OCI-LY1 (cell line): ENCODE measurements at regions not wholly inside any gene's neighbourhood (a gene's known extent, or its start where the extent isn't known, plus 50 kb on each side); places are given as distances from the start of the nearest gene placed in this dataset.
"Not testable (repeated sequence)": the region's sequence is repeated elsewhere in the genome, so short reads cannot be mapped to it uniquely, and the experiment has no call there.

Experiments
- H2AFZ ChIP-seq: fragments of 200-600 bp; sonication (generic), shearing (Covaris generic); 2 replicates; pipeline ENCODE4 v1.6.0; 2014; ENCODE audit warnings: antibody characterized with exemption, mild to moderate bottlenecking, low read length
- H3F3A ChIP-seq: fragments of 200-600 bp; sonication (generic), shearing (Covaris generic); 2 replicates; pipeline ENCODE4 v1.6.0; 2014; ENCODE audit warnings: mild to moderate bottlenecking, antibody characterized with exemption, low read length, moderate library complexity; ENCODE audit not compliant: insufficient read depth
- H3K27ac ChIP-seq: fragments of 200-600 bp; sonication (generic); 2 replicates; pipeline ENCODE4 v1.5.1; 2014; ENCODE audit warnings: low read length, mixed run types, mild to moderate bottlenecking, low read depth; ENCODE audit not compliant: poor library complexity, severe bottlenecking
- H3K27me3 ChIP-seq: fragments of 200-600 bp; sonication (generic); 2 replicates; pipeline ENCODE4 v1.6.0; 2014; ENCODE audit warnings: antibody characterized with exemption, mild to moderate bottlenecking, low read length, moderate library complexity; ENCODE audit not compliant: insufficient read depth
- H3K36me3 ChIP-seq: fragments of 200-600 bp; sonication (generic); 2 replicates; pipeline ENCODE4 v1.6.1; 2014; ENCODE audit warnings: mild to moderate bottlenecking, antibody characterized with exemption, low read length, moderate library complexity, mixed read lengths; ENCODE audit not compliant: insufficient read depth
- H3K4me1 ChIP-seq: fragments of 200-600 bp; sonication (generic); 2 replicates; pipeline ENCODE4 v1.5.1; 2014; ENCODE audit warnings: mild to moderate bottlenecking, low read length, moderate library complexity; ENCODE audit not compliant: insufficient read depth, severe bottlenecking
- H3K4me2 ChIP-seq: fragments of 200-600 bp; sonication (generic), shearing (Covaris generic); 2 replicates; pipeline ENCODE4 v1.6.1; 2014; ENCODE audit warnings: low read length
- H3K4me3 ChIP-seq: fragments of 200-600 bp; sonication (generic); 2 replicates; pipeline ENCODE4 v1.5.1; 2014; ENCODE audit warnings: low read length, low read depth, mild to moderate bottlenecking, mixed read lengths; ENCODE audit not compliant: poor library complexity, severe bottlenecking
- H3K79me2 ChIP-seq: fragments of 200-600 bp; shearing (Covaris generic); 2 replicates; pipeline ENCODE4 v1.6.1; 2016; ENCODE audit warnings: mixed run types, low read length, mixed read lengths; ENCODE audit not compliant: insufficient read depth
- H3K9ac ChIP-seq: fragments of 200-600 bp; sonication (generic), shearing (Covaris generic); 2 replicates; pipeline ENCODE4 v1.6.1; 2014; ENCODE audit warnings: mild to moderate bottlenecking, low read length, mixed read lengths
- H3K9me2 ChIP-seq: fragments of 200-600 bp; sonication (generic), shearing (Covaris generic); 2 replicates; pipeline ENCODE4 v1.6.1; 2014; ENCODE audit warnings: low read depth, mild to moderate bottlenecking, low read length, mixed read lengths
- H3K9me3 ChIP-seq: fragments of 200-600 bp; shearing (Covaris generic); 2 replicates; pipeline ENCODE4 v1.6.1; 2014; ENCODE audit warnings: low read length, mixed read lengths
- H4K20me1 ChIP-seq: fragments of 200-600 bp; sonication (generic), shearing (Covaris generic); 2 replicates; pipeline ENCODE4 v1.6.0; 2016; ENCODE audit warnings: mild to moderate bottlenecking, low read length; ENCODE audit not compliant: insufficient read depth
- EZH2 ChIP-seq: fragments of 200-600 bp; sonication (generic), shearing (Covaris generic); IDR thresholded peaks from 2 replicates; pipeline ENCODE4 v1.8.0; 2017; ENCODE audit warnings: borderline replicate concordance, mixed run types, mild to moderate bottlenecking, antibody characterized with exemption, low read length, moderate library complexity, mixed read lengths
- TF ChIP-seq, protein P1 (sequence below): fragments of 200-600 bp; sonication (generic), shearing (Covaris generic); IDR thresholded peaks from 2 replicates; pipeline ENCODE4 v1.5.1; 2017; ENCODE audit warnings: mild to moderate bottlenecking, antibody characterized with exemption, low read length, moderate library complexity, mixed read lengths

- no peaks in the 10 kb centered on the region for H3K27me3 ChIP-seq
- no peaks in the 10 kb centered on the region for H3K9me2 ChIP-seq
- H3K9ac ChIP-seq, result no peak overlapping the region
- no peak overlapping the region for H2AFZ ChIP-seq
- no peaks in the 10 kb centered on the region for H3F3A ChIP-seq
- no peaks in the 10 kb centered on the region for H3K79me2 ChIP-seq
- H3K36me3 ChIP-seq, result no peaks in the 10 kb centered on the region
- H3K4me2 ChIP-seq, result no peak overlapping the region
- H3K4me1 ChIP-seq, result no peaks in the 10 kb centered on the region
- no peak overlapping the region for H3K27ac ChIP-seq
- no peak for TF ChIP-seq EZH2
- TF ChIP-seq, protein P1, sequence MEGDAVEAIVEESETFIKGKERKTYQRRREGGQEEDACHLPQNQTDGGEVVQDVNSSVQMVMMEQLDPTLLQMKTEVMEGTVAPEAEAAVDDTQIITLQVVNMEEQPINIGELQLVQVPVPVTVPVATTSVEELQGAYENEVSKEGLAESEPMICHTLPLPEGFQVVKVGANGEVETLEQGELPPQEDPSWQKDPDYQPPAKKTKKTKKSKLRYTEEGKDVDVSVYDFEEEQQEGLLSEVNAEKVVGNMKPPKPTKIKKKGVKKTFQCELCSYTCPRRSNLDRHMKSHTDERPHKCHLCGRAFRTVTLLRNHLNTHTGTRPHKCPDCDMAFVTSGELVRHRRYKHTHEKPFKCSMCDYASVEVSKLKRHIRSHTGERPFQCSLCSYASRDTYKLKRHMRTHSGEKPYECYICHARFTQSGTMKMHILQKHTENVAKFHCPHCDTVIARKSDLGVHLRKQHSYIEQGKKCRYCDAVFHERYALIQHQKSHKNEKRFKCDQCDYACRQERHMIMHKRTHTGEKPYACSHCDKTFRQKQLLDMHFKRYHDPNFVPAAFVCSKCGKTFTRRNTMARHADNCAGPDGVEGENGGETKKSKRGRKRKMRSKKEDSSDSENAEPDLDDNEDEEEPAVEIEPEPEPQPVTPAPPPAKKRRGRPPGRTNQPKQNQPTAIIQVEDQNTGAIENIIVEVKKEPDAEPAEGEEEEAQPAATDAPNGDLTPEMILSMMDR, result no peak
- no peak overlapping the region for H3K4me3 ChIP-seq
- H4K20me1 ChIP-seq, result no peaks in the 10 kb centered on the region
- H3K9me3 ChIP-seq, result no peaks in the 10 kb centered on the region
Measured at GRCh38 chr5:126027149-126027548, 396.1 kb upstream of the GRAMD2B start.

DNA sequence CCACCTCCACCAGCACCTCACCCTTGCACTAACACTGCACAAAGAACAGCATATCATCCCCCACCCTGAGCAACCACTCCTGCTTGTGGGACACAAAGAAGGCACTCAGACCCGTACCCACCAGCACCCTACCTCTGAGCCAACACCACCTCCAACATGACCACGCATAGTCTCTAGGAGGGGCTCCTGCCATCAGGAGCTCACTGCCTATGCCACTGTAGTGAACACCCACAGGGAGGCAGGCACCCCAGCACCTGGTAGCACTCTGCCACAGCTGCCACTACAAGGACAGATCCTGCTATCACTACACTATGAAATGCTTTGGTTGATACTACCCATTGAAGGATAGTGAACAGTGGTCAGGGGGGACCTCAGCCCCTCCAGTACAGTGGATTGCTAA lies 395.6 kb upstream of the GRAMD2B start:
- no peaks in the 10 kb centered on the region for H3K27me3 ChIP-seq
- H3K4me1 ChIP-seq, result no peaks in the 10 kb centered on the region
- no peaks in the 10 kb centered on the region for H3K36me3 ChIP-seq
- H2AFZ ChIP-seq, result no peak overlapping the region
- TF ChIP-seq, protein P1, result no peak
- H3K9me2 ChIP-seq, result no peaks in the 10 kb centered on the region
- H3K4me2 ChIP-seq, result no peak overlapping the region
- H3K79me2 ChIP-seq, result no peaks in the 10 kb centered on the region
- no peaks in the 10 kb centered on the region for H3K9me3 ChIP-seq
- H3K27ac ChIP-seq, result no peak overlapping the region
- H3F3A ChIP-seq, result no peaks in the 10 kb centered on the region
- no peaks in the 10 kb centered on the region for H4K20me1 ChIP-seq
- no peak overlapping the region for H3K4me3 ChIP-seq
- no peak overlapping the region for H3K9ac ChIP-seq

DNA sequence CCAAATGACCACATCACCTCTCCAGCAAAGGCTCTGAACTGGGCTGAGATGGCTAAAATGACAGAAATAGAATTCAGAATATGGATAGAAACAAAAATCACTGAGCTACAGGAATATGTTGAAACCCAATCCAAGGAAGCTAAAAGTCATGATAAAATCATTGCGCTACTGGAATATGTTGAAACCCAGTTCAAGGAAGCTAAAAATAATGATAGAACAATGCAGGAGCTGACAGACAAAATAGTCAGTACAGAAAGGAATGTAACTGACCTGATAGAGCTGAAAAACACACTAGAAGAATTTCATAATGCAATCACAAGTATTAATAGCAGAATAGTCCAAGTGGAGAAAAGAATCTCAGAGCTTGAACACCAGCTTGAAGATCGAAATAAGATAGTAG lies 394.9 kb upstream of the GRAMD2B start:
- Histone ChIP-seq H2AFZ (no peak overlapping the region), H3F3A (no peaks in the 10 kb centered on the region), H3K27ac (no peak overlapping the region), H3K9ac (no peak overlapping the region), H3K4me1 (no peaks in the 10 kb centered on the region), H4K20me1 (no peaks in the 10 kb centered on the region), H3K4me2 (no peak overlapping the region), H3K79me2 (no peaks in the 10 kb centered on the region), H3K9me2 (no peaks in the 10 kb centered on the region), H3K9me3 (no peaks in the 10 kb centered on the region), H3K27me3 (no peaks in the 10 kb centered on the region), H3K36me3 (no peaks in the 10 kb centered on the region), H3K4me3 (no peak overlapping the region)
- no peak for TF ChIP-seq EZH2
- TF ChIP-seq, protein P1, result no peak

- not testable (repeated sequence) for H3K36me3 ChIP-seq, H3K9ac ChIP-seq, H2AFZ ChIP-seq, H3K27ac ChIP-seq, H3K4me1 ChIP-seq, H3K9me2 ChIP-seq, H4K20me1 ChIP-seq, H3F3A ChIP-seq, H3K4me3 ChIP-seq, H3K4me2 ChIP-seq, H3K27me3 ChIP-seq, H3K79me2 ChIP-seq, H3K9me3 ChIP-seq
Measured at GRCh38 chr5:126029282-126029681, 393.9 kb upstream of the GRAMD2B start.
